ENCODE measurements at regions not wholly inside any gene's neighbourhood (a gene's known extent, or its start where the extent isn't known, plus 50 kb on each side); places are given as distances from the start of the nearest gene placed in this dataset.

DNA sequence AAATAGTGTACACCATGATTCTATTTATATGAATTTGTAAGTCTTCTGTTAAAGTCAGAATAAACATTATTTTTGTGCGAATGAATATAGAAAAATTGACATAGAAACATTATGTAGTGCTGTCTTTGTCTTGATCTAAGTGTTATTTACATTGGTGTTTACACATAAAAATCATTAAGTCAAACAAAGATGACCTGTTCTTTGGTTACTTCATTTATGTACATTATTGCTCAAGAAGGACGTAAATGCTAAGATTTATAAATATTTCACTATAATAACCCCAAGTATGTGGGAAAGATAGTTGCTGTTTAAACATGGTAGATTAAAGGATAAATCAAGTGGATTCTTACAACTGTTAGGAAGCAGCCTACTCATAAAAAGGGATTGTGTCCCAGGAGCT, 536.8 kb upstream of the DSEL start:
- H3K4me3 ChIP-seq (ENCODE audit: low read depth, low read length): no peak overlapping the region
- TF ChIP-seq, protein P1, sequence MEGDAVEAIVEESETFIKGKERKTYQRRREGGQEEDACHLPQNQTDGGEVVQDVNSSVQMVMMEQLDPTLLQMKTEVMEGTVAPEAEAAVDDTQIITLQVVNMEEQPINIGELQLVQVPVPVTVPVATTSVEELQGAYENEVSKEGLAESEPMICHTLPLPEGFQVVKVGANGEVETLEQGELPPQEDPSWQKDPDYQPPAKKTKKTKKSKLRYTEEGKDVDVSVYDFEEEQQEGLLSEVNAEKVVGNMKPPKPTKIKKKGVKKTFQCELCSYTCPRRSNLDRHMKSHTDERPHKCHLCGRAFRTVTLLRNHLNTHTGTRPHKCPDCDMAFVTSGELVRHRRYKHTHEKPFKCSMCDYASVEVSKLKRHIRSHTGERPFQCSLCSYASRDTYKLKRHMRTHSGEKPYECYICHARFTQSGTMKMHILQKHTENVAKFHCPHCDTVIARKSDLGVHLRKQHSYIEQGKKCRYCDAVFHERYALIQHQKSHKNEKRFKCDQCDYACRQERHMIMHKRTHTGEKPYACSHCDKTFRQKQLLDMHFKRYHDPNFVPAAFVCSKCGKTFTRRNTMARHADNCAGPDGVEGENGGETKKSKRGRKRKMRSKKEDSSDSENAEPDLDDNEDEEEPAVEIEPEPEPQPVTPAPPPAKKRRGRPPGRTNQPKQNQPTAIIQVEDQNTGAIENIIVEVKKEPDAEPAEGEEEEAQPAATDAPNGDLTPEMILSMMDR (IDR thresholded peaks at IDR 0.05; ENCODE audit: insufficient read depth, low read length): no peak
- no peak for DNase-seq (ENCODE audit: low read depth)

DNA sequence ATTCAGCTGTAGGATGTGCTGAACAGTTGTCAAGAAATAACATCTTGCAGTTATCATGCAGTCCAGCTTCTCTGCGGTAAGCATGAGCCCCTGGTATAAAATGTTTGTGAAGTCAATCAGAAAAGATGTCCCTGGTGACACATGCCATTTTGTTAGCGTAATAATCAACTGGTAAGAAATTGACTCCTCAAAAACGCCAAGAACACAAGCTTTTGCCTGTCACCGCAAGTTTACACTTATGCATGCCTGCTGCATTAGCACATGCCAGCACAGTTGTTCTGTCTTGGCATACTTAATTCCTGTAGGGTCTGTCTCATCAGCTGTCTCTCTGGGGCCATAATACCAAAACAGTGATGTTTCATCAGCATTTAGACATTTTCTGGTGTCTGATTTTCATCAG, 524.8 kb upstream of the DSEL start:
- DNase-seq (ENCODE audit: low read depth): no peak

DNA sequence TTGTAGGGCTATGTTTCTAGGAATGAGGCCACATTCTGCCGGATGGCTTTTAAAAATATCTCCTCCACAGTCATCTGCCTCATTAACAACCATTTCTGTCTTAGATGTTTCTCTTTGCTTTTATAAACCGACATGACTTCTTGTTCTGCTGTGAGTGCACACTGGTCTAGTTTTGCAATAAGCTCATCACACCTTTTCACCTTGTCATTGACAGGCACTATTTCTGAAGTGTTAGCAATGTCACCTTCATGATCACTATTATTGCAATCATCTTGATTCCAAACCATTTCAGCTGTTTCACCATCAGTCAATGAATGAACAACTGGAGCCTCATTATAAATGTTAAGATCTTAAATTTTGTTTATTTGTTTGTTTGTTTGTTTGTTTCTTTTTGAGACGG, 523.7 kb upstream of the DSEL start:
- no peak overlapping the region for H3K4me3 ChIP-seq (ENCODE audit: low read depth, low read length)
- TF ChIP-seq, protein P1 (IDR thresholded peaks at IDR 0.05; ENCODE audit: insufficient read depth, low read length): no peak
- DNase-seq (ENCODE audit: low read depth): no peak

More for the DNA sequence above, 524.8 kb upstream of the DSEL start:
- TF ChIP-seq, protein P1 (IDR thresholded peaks at IDR 0.05; ENCODE audit: insufficient read depth, low read length): no peak
- no peak overlapping the region for H3K4me3 ChIP-seq (ENCODE audit: low read depth, low read length)

DNA sequence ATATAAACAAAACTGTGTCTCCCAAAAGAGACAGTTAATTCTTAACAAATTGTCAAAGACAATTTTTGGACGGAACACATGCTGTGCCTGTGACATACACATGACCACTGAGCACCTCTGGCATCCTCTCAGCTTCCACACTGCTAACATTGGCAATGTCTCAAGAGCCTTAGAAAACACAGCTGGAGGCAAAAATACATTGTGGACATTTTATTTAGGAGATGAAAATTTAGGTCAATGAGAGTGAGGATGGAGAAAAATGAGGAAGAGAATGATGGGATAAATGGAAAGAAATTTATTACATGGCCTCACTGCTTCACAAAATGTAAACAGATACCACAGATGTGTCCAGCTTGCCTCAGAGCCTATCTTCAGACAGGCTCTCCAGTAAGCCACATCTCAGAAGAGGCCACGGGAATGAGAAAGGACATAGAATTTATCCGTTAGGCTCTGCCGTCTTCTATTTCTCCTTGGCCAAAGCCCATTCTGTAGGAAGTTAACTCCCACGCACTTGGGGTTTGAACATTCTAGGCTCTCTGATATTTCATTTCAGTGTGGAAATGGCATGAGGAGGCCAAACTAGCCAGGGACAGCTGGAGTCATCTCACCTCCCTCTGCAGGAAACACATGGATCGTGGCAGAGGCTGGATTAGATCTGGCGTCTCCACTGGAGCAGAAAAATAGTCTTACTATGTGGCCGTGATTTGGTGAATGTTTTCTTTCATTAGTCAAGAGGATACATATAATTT, 519.4 kb upstream of the DSEL start:
- TF ChIP-seq, protein P1 (IDR thresholded peaks at IDR 0.05; ENCODE audit: insufficient read depth, low read length): no peak
- DNase-seq (ENCODE audit: low read depth): peak; percentile 18
- H3K4me3 ChIP-seq (ENCODE audit: low read depth, low read length): no peak overlapping the region

DNA sequence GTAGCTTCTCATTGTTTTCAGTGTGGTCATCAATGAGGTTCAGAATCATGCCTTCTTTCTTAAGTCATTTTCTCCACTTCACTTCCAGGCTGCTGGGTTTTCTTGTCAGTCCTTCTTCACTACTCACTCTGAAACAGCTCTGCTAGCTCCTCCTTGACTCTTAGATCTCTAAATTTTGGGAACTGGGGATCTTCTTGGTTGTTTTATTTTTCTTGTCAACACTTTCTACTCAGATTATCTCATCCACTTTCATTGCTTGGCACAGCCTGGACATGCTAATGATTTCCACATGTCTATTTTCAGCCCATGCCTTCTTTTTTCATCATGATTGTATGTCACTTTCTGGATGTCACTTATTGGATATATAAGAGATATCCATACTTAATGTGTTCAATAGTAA, 517.8 kb upstream of the DSEL start:
- DNase-seq (ENCODE audit: low read depth): peak; percentile 44
- TF ChIP-seq, protein P1 (IDR thresholded peaks at IDR 0.05; ENCODE audit: insufficient read depth, low read length): no peak
- no peak overlapping the region for H3K4me3 ChIP-seq (ENCODE audit: low read depth, low read length)

DNA sequence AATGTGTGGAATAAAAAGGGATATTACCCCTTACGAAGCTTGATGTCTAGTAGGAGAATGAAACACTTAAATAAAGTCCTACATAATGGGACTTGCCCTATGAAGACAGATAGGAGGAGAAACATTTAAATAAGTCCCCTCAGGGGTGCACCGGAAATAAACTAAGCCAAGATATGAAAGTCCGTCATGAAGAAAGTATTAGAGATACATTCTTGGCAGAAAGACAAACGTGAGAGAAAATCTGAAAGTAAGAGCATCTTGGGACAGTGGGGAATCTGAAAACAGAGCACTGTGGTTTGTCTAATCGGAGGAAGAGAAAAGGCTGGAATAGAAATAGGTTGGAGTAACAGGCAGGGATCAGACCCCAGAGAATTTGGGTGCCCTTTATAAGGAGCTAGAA, 516.9 kb upstream of the DSEL start:
- DNase-seq (ENCODE audit: low read depth): peak; percentile 63
- TF ChIP-seq, protein P1 (IDR thresholded peaks at IDR 0.05; ENCODE audit: insufficient read depth, low read length): no peak
- no peak overlapping the region for H3K4me3 ChIP-seq (ENCODE audit: low read depth, low read length)

DNA sequence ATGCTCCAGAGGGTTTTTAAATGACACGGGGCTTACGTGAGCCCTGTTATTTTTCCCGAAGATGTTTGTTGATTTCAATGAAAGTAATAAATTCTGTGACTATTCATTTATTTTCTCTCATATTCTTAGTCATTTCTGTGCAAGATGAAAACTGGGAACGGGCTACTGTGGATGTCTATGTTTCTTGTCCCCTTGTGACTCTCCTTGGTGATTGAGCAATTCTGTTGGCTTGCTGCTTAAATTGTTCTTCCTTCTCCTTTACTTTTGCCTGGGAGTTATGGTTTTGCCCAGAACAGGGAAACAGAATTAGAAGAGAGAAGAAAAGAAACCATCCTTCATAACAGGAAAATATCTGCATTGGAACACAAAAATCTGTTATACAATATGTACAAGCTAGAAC, 508.2 kb upstream of the DSEL start:
- no peak overlapping the region for H3K4me3 ChIP-seq (ENCODE audit: low read depth, low read length)
- TF ChIP-seq, protein P1 (IDR thresholded peaks at IDR 0.05; ENCODE audit: insufficient read depth, low read length): no peak
- peak; percentile 70 for DNase-seq (ENCODE audit: low read depth)
